Prostate gland (tissue), 2 donors: ENCODE measurements at regions not wholly inside any gene's neighbourhood (a gene's known extent, or its start where the extent isn't known, plus 50 kb on each side); places are given as distances from the start of the nearest gene placed in this dataset.

ENCODE experiments used
- CTCF ChIP-seq, 4 experiments: fragments of 200-600 bp in 2 of 4; fragments of 450-650 bp in 2 of 4; sonication (generic) in 2 of 4; IDR thresholded peaks; 1 replicate in 3 of 4; 2 replicates in 1 of 4; pipeline ENCODE4 v1.5.1; 2016 to 2019; ENCODE audit warnings: antibody characterized with exemption in 4 of 4, mild to moderate bottlenecking in 2 of 4, moderate library complexity in 2 of 4
- POLR2A ChIP-seq: fragments of 450-650 bp; IDR thresholded peaks from one replicate; pipeline ENCODE4 v1.6.1; 2016; ENCODE audit warnings: antibody characterized with exemption, mild to moderate bottlenecking
- POLR2AphosphoS5 ChIP-seq: sonication (generic); formaldehyde crosslinking; IDR thresholded peaks from one replicate; pipeline ENCODE4 v1.6.1; 2017; ENCODE audit warnings: antibody characterized with exemption

DNA sequence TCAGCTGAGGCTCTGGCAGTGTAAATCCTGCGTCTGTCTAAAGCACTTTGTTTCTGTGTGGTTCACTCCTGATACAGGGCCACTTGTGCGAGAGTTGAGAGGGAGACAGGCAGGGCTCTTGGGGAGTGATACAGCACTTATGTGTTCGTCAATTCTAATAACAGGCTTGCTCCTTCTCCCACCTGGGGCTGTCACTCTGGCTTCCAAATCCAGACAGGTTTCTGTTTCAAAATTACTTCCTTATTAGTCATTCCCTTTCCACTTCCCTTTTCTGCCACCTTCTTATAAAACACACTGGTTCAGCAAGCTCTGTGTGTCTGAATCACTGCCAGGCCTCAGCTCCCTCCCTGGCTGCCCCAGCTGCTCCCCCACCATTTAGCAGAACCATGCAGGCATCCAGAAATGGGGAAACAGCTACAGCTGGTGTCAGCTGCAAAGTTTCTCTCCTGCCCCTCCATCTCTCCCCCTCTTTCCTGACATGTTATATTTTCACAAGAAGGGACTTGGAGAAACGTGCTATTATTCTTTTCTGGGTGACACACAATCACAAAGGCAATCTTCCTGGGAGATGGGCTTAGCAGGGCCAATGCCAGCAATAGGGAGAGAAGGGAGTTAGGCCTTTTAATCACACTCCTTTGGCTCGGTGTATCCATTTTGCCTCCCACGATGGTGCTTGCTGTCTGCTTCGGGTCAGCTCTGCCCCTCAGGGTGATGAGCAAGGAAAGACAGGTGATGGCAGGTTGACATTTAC lies 58.4 kb upstream of the ZNRF2 start:
- TF ChIP-seq POLR2A (peak; percentile 21), CTCF (IDR thresholded peaks at IDR 0.05) (no peak), POLR2AphosphoS5 (peak; percentile 73)
